AG04450 (cell line): ENCODE measurements at regions not wholly inside any gene's neighbourhood (a gene's known extent, or its start where the extent isn't known, plus 50 kb on each side); places are given as distances from the start of the nearest gene placed in this dataset.

Experiments
- CTCF ChIA-PET: fragments of 300-600, 350-600 bp; formaldehyde crosslinking; extraction: SDS; loops from one replicate; lab custom pipeline; 2022; ENCODE audit warnings: antibody characterized with exemption, inconsistent platforms; lab: Charles Lee
- POLR2A ChIA-PET: fragments of 350-600 bp; formaldehyde crosslinking; extraction: SDS; loops from one replicate; lab custom pipeline; 2021; ENCODE audit warnings: antibody characterized with exemption, inconsistent platforms; lab: Yijun Ruan, JAX
- DNase-seq: peaks from one replicate; pipeline ENCODE4 v3.0.0-alpha.2; 2011; ENCODE audit warnings: low read depth, low spot score
- H3K27ac ChIP-seq: one replicate; pipeline ENCODE4 v1.5.1; 2012; ENCODE audit warnings: low read depth, low read length, control low read depth
- H3K27me3 ChIP-seq: one replicate; pipeline ENCODE4 v1.6.0; 2012; ENCODE audit warnings: low read length; ENCODE audit not compliant: control insufficient read depth, insufficient read depth
- H3K4me3 ChIP-seq: 2 replicates; pipeline ENCODE4 v1.5.1; 2011; ENCODE audit warnings: mild to moderate bottlenecking, low read depth, low read length, control low read depth
- H3K9me3 ChIP-seq: 2 replicates; pipeline ENCODE4 v1.5.1; 2012; ENCODE audit warnings: low read length; ENCODE audit not compliant: control insufficient read depth, insufficient read depth
- CTCF ChIP-seq: IDR thresholded peaks from 2 replicates; pipeline ENCODE4 v1.5.1; 2011; ENCODE audit warnings: low read depth, low read length, control low read depth, inconsistent platforms

GRCh38 chr14:65892315-65892714, 479.8 kb downstream of the FUT8 start:
- no peak overlapping the region for H3K4me3 ChIP-seq
- CTCF ChIA-PET: no interaction called here
- DNase-seq: no peak
- POLR2A ChIA-PET: no interaction called here
- no peaks in the 10 kb centered on the region for H3K27me3 ChIP-seq
- H3K27ac ChIP-seq: no peak overlapping the region
- TF ChIP-seq CTCF: no peak
- no peaks in the 10 kb centered on the region for H3K9me3 ChIP-seq

DNA sequence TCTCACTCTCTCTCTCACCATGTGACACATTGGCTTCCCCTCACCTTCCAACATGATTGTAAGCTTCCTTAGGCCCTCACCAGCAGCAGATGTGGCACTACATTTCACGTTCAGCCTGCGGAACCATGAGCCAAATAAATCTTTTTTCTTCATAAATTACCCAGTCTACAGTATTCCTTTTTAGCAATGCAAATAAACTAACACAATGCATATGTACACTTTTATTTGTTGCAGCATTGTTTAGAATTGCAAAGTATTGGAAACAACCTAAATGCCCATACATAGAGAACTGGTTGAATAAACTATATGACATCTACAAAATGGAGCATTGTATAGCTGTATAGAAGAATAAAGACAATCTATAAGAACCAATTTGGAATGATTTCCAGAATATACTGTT, 487.6 kb downstream of the FUT8 start:
- no peaks in the 10 kb centered on the region for H3K27me3 ChIP-seq
- TF ChIP-seq CTCF: no peak
- DNase-seq: no peak
- POLR2A ChIA-PET: no interaction called here
- no peak overlapping the region for H3K27ac ChIP-seq
- H3K4me3 ChIP-seq: no peak overlapping the region
- CTCF ChIA-PET: no interaction called here
- H3K9me3 ChIP-seq: peaks cover 2% of the 10 kb centered on the region; the same call in 1 of the 2 replicates

- no peak for TF ChIP-seq CTCF
- no peak for DNase-seq
- Histone ChIP-seq H3K9me3 (peaks cover 2% of the 10 kb centered on the region; the same call in 1 of the 2 replicates), H3K27me3 (no peaks in the 10 kb centered on the region), H3K27ac (no peak overlapping the region), H3K4me3 (no peak overlapping the region)
- ChIA-PET POLR2A (no interaction called here), CTCF (no interaction called here)
Observed at GRCh38 chr14:65901595-65901994, 489.1 kb downstream of the FUT8 start.

DNA sequence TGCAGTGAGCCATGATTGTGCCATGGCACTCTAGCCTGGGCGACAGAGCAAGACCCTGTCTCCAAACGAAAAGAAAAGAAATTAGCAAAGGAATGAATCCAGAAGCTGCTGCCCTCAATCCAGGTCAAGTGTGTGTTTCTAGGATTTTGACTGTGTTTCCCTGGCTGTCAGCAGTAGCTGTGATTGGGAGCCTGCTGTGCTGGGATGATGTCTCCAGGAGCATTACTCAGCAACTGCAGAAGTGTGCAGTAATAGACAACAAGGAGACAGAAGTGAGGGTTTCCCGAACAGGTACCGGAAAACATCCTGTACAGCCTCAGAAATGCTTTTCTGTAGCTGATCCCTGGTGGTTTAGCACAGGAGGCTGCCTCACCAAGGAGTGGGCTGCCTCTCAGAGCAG, 492.5 kb downstream of the FUT8 start:
- H3K27me3 ChIP-seq: no peaks in the 10 kb centered on the region
- no peak overlapping the region for H3K27ac ChIP-seq
- TF ChIP-seq CTCF: no peak
- H3K9me3 ChIP-seq: peaks cover 2% of the 10 kb centered on the region; the same call in 1 of the 2 replicates
- no peak overlapping the region for H3K4me3 ChIP-seq
- ChIA-PET POLR2A (no interaction called here), CTCF (no interaction called here)
- DNase-seq: no peak

- no peak overlapping the region for H3K27ac ChIP-seq
- no peaks in the 10 kb centered on the region for H3K27me3 ChIP-seq
- ChIA-PET POLR2A (no interaction called here), CTCF (no interaction called here)
- H3K9me3 ChIP-seq: peaks cover 2% of the 10 kb centered on the region; the same call in 1 of the 2 replicates
- no peak for DNase-seq
- no peak for TF ChIP-seq CTCF
- no peak overlapping the region for H3K4me3 ChIP-seq
Observed at GRCh38 chr14:65906344-65906743, 493.8 kb downstream of the FUT8 start.
